ENCODE measurements at regions not wholly inside any gene's neighbourhood (a gene's known extent, or its start where the extent isn't known, plus 50 kb on each side); places are given as distances from the start of the nearest gene placed in this dataset.

DNA sequence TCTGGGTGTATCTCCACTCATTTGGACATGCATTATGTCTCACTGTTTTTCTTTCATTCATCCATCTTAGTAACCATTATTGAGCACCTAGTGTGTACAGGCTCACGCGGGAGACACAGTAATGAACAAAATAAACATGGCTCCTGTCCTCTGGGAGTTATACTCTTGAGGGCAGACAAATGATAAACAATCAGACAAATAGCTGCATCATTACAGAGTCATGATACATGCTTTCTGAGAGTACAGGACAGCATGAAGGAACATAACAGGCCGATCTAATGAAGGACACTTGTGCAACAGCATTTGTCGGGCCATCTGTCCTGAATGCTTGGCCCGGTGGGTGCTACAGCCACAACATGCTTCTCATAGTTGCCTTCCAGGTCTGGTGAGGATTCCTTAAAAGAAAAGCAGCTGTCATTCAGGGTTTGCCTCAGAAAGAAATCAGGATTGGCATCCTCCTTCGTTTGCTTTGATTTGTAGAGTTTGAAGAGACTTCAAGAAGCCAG is 77.2 kb upstream of the EGLN3 start:
- TF ChIP-seq, protein P1, sequence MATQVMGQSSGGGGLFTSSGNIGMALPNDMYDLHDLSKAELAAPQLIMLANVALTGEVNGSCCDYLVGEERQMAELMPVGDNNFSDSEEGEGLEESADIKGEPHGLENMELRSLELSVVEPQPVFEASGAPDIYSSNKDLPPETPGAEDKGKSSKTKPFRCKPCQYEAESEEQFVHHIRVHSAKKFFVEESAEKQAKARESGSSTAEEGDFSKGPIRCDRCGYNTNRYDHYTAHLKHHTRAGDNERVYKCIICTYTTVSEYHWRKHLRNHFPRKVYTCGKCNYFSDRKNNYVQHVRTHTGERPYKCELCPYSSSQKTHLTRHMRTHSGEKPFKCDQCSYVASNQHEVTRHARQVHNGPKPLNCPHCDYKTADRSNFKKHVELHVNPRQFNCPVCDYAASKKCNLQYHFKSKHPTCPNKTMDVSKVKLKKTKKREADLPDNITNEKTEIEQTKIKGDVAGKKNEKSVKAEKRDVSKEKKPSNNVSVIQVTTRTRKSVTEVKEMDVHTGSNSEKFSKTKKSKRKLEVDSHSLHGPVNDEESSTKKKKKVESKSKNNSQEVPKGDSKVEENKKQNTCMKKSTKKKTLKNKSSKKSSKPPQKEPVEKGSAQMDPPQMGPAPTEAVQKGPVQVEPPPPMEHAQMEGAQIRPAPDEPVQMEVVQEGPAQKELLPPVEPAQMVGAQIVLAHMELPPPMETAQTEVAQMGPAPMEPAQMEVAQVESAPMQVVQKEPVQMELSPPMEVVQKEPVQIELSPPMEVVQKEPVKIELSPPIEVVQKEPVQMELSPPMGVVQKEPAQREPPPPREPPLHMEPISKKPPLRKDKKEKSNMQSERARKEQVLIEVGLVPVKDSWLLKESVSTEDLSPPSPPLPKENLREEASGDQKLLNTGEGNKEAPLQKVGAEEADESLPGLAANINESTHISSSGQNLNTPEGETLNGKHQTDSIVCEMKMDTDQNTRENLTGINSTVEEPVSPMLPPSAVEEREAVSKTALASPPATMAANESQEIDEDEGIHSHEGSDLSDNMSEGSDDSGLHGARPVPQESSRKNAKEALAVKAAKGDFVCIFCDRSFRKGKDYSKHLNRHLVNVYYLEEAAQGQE (IDR thresholded peaks at IDR 0.05; ENCODE audit: low read depth) = no peak
- TF ChIP-seq FOXM1 (IDR thresholded peaks at IDR 0.05; ENCODE audit: borderline replicate concordance, low read depth) (no peak), TCF12 (IDR thresholded peaks at IDR 0.05; ENCODE audit: low read depth) (no peak), CEBPB (IDR thresholded peaks at IDR 0.05) (no peak), ZBTB7A (IDR thresholded peaks at IDR 0.05; ENCODE audit: low read depth) (no peak), CREB1 (IDR thresholded peaks at IDR 0.05; ENCODE audit: low read depth) (no peak), TAF1 (IDR thresholded peaks at IDR 0.05; ENCODE audit: low read depth) (no peak), USF1 (IDR thresholded peaks at IDR 0.05) (no peak), EP300 (IDR thresholded peaks at IDR 0.05; ENCODE audit: borderline replicate concordance) (no peak), NFIC (IDR thresholded peaks at IDR 0.05) (no peak), TEAD4 (IDR thresholded peaks at IDR 0.05) (no peak), YY1 (IDR thresholded peaks at IDR 0.05; ENCODE audit: low read depth) (no peak), EGR1 (IDR thresholded peaks at IDR 0.05) (no peak), RAD21 (IDR thresholded peaks at IDR 0.05; ENCODE audit: low read depth) (no peak)
- TF ChIP-seq, protein P2, sequence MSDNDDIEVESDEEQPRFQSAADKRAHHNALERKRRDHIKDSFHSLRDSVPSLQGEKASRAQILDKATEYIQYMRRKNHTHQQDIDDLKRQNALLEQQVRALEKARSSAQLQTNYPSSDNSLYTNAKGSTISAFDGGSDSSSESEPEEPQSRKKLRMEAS (IDR thresholded peaks at IDR 0.05) = no peak

- TF ChIP-seq, protein P2 (IDR thresholded peaks at IDR 0.05) = no peak
- TF ChIP-seq FOXM1 (IDR thresholded peaks at IDR 0.05; ENCODE audit: borderline replicate concordance, low read depth) = no peak
- no peak for TF ChIP-seq ZBTB7A (IDR thresholded peaks at IDR 0.05; ENCODE audit: low read depth)
- no peak for TF ChIP-seq NFIC (IDR thresholded peaks at IDR 0.05)
- TF ChIP-seq USF1 (IDR thresholded peaks at IDR 0.05) = no peak
- no peak for TF ChIP-seq CEBPB (IDR thresholded peaks at IDR 0.05)
- no peak for TF ChIP-seq YY1 (IDR thresholded peaks at IDR 0.05; ENCODE audit: low read depth)
- TF ChIP-seq RAD21 (IDR thresholded peaks at IDR 0.05; ENCODE audit: low read depth) = no peak
- TF ChIP-seq TCF12 (IDR thresholded peaks at IDR 0.05; ENCODE audit: low read depth) = no peak
- TF ChIP-seq CREB1 (IDR thresholded peaks at IDR 0.05; ENCODE audit: low read depth) = no peak
- TF ChIP-seq EP300 (IDR thresholded peaks at IDR 0.05; ENCODE audit: borderline replicate concordance) = no peak
- TF ChIP-seq, protein P1 (IDR thresholded peaks at IDR 0.05; ENCODE audit: low read depth) = no peak
- TF ChIP-seq TEAD4 (IDR thresholded peaks at IDR 0.05) = no peak
- TF ChIP-seq EGR1 (IDR thresholded peaks at IDR 0.05) = no peak
- no peak for TF ChIP-seq TAF1 (IDR thresholded peaks at IDR 0.05; ENCODE audit: low read depth)
Observed at GRCh38 chr14:34027130-34027989, 76.5 kb upstream of the EGLN3 start.

DNA sequence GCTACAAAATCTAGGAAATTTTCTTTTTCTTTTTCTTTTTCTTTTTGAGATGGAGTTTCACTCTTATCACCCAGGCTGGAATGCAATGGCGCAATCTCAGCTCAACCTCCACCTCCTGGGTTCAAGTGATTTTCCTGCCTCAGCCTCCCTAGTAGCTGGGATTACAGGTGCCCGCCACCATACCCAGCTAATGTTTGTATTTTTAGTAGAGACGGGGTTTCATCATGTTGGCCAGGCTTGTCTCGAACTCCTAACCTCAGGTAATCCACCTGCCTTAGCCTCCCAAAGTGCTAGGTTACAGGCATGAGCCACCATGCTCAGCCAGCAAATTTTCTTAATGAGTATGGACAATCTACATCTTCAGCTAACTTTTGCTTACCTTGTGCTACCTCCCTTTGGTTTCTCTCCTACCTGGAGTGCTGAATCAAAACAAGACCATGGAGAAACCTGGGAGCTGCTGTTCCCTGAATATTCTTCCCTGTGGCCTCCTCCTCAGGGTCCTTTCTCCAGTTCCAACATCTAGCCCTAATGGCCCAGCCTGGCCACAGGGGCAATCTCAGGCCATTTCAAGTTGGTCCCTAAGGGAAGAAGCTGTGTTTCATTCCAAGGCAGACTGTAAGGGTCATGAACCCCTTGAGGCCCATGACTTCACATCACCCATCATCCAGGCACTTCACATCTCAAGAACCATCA is 74.6 kb upstream of the EGLN3 start:
- TF ChIP-seq TAF1 (IDR thresholded peaks at IDR 0.05; ENCODE audit: low read depth) (no peak), ZBTB7A (IDR thresholded peaks at IDR 0.05; ENCODE audit: low read depth) (no peak), FOXM1 (IDR thresholded peaks at IDR 0.05; ENCODE audit: borderline replicate concordance, low read depth) (no peak), TEAD4 (IDR thresholded peaks at IDR 0.05) (no peak)

DNA sequence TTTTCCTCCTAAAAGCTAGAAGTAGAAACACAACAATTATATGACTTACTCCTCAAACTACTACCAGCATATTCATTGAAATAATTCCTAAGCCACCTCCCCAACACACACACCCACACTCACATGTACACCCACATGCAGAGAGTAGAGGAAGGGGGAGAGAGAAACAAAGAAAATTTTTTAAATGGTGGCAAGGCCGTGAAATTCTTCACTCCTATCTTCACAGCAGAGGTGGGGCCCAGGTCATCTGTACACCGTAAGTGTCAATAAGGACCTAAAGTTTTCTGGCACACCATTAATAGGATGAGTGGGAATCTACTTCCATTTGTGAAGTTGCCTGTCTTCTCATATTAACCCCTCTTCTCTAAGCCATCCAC is 73.9 kb upstream of the EGLN3 start:
- TF ChIP-seq TEAD4 (IDR thresholded peaks at IDR 0.05) (no peak), NFIC (IDR thresholded peaks at IDR 0.05) (no peak), TCF12 (IDR thresholded peaks at IDR 0.05; ENCODE audit: low read depth) (no peak), TAF1 (IDR thresholded peaks at IDR 0.05; ENCODE audit: low read depth) (no peak), USF1 (IDR thresholded peaks at IDR 0.05) (no peak)
